GM12878 (cell line): ENCODE measurements at regions not wholly inside any gene's neighbourhood (a gene's known extent, or its start where the extent isn't known, plus 50 kb on each side); places are given as distances from the start of the nearest gene placed in this dataset.

ENCODE experiments used
- ATAC-seq: fragments of 200-7000 bp; cut with Tn5 transposase; 3 replicates; pipeline ENCODE4 v1.9.1; 2020; ENCODE audit warnings: mild to moderate bottlenecking, moderate library complexity
- BruUV-seq: library from RNA; stranded (reverse); fragments of 400-500 nt; replicated peaks from 2 replicates; lab custom pipeline; 2021; lab: Mats Ljungman, UMichigan
- CTCF ChIA-PET: fragments of 300-600 bp; sonication (Branson Sonifier 250); formaldehyde crosslinking; extraction: SDS; loops from one replicate; lab custom pipeline; 2021; ENCODE audit warnings: inconsistent platforms; lab: Yijun Ruan, JAX
- POLR2A ChIA-PET: fragments of 350-600 bp; formaldehyde crosslinking; extraction: SDS; loops from one replicate; lab custom pipeline; 2021; ENCODE audit warnings: inconsistent platforms; lab: Charles Lee
- RAD21 ChIA-PET: fragments of 300-600 bp; sonication (Branson Sonifier 250); formaldehyde crosslinking; loops from one replicate; lab custom pipeline; 2023; ENCODE audit warnings: antibody characterized with exemption; ENCODE audit not compliant: unreplicated experiment; lab: Charles Lee
- SMC1A ChIA-PET: fragments of 300-600 bp; sonication (Branson Sonifier 250); formaldehyde crosslinking; loops from one replicate; lab custom pipeline; 2023; ENCODE audit not compliant: unreplicated experiment, uncharacterized antibody; lab: Charles Lee
- DNase-seq: peaks from one replicate; pipeline ENCODE4 v3.0.0-alpha.2; 2011; ENCODE audit warnings: low read depth, low spot score
- FAIRE-seq: peaks from 3 replicates; lab custom pipeline; 2011; peaks lifted over from hg19 to GRCh38; lab: Jason Lieb, UNC
- H2AFZ ChIP-seq: 2 replicates; pipeline ENCODE4 v1.6.0; 2011; ENCODE audit warnings: low read depth, low read length, control low read depth; ENCODE audit not compliant: control insufficient read depth
- H3K27ac ChIP-seq: 2 replicates; pipeline ENCODE4 v1.5.1; 2011; ENCODE audit warnings: control low read depth; ENCODE audit not compliant: control insufficient read depth, insufficient read depth
- H3K27me3 ChIP-seq, 2 experiments: replicated peaks in 1 of 2; 2 replicates each; pipeline versions ENCODE4 v1.6.0 to v1.6.1; 2011; ENCODE audit warnings: low read length in 1 of 2; ENCODE audit not compliant: control insufficient read depth in 2 of 2, insufficient read depth in 2 of 2
- H3K36me3 ChIP-seq, 2 experiments: 2 replicates each; pipeline ENCODE4 v1.5.1; 2011; ENCODE audit warnings: low read length in 1 of 2; ENCODE audit not compliant: control insufficient read depth in 2 of 2, insufficient read depth in 2 of 2
- H3K4me1 ChIP-seq: 2 replicates; pipeline ENCODE4 v1.6.1; 2011; ENCODE audit warnings: mild to moderate bottlenecking, low read length, moderate library complexity, mixed read lengths; ENCODE audit not compliant: control insufficient read depth, insufficient read depth
- H3K4me2 ChIP-seq: 2 replicates; pipeline ENCODE4 v1.6.0; 2011; ENCODE audit warnings: control low read depth; ENCODE audit not compliant: control insufficient read depth, insufficient read depth
- H3K4me3 ChIP-seq: fragments of 200-600 bp; sonication (generic); 2 replicates; pipeline ENCODE4 v1.5.1; 2016
- H3K79me2 ChIP-seq: 2 replicates; pipeline ENCODE4 v1.6.0; 2011; ENCODE audit warnings: low read length; ENCODE audit not compliant: control insufficient read depth, insufficient read depth
- H3K9ac ChIP-seq: 2 replicates; pipeline ENCODE4 v1.8.0; 2011; ENCODE audit warnings: low read length, control low read depth, mixed read lengths; ENCODE audit not compliant: control insufficient read depth, insufficient read depth
- H3K9me3 ChIP-seq: replicated peaks from 3 replicates; pipeline ENCODE4 v1.5.1; 2011; ENCODE audit warnings: mild to moderate bottlenecking, low read length; ENCODE audit not compliant: control insufficient read depth, insufficient read depth
- H4K20me1 ChIP-seq: 2 replicates; pipeline ENCODE4 v1.6.0; 2011; ENCODE audit not compliant: control insufficient read depth, insufficient read depth
- CHD2 ChIP-seq: IDR thresholded peaks from 2 replicates; pipeline ENCODE4 v1.6.1; 2011; ENCODE audit warnings: low read depth, low read length, improper control_type of control experiment, borderline replicate concordance
- EZH2 ChIP-seq: IDR thresholded peaks from 2 replicates; pipeline ENCODE4 v1.6.1; 2012; ENCODE audit warnings: low read depth, mild to moderate bottlenecking, control low read depth, inconsistent platforms, low read length, borderline replicate concordance; ENCODE audit not compliant: control insufficient read depth
- GABPA ChIP-seq: IDR thresholded peaks from 2 replicates; pipeline ENCODE4 v1.6.1; 2014; ENCODE audit warnings: antibody characterized with exemption, low read depth, mild to moderate bottlenecking, inconsistent platforms
- HDGF ChIP-seq: fragments of 450-650 bp; IDR thresholded peaks from 2 replicates; pipeline ENCODE4 v1.6.1; 2016; ENCODE audit warnings: antibody characterized with exemption
- HSF1 ChIP-seq: fragments of 150-350 bp; IDR thresholded peaks from 2 replicates; pipeline ENCODE4 v1.6.1; 2014; ENCODE audit warnings: mild to moderate bottlenecking, low read depth, low read length
- IKZF1 ChIP-seq: fragments of 450-650 bp; conservative IDR thresholded peaks from 2 replicates; pipeline ENCODE4 v1.6.1; 2017; ENCODE audit warnings: antibody characterized with exemption, mild to moderate bottlenecking
- NKRF ChIP-seq: fragments of 450-650 bp; conservative IDR thresholded peaks from 2 replicates; pipeline ENCODE4 v1.6.1; 2017; ENCODE audit warnings: mild to moderate bottlenecking, moderate library complexity
- PAX8 ChIP-seq: fragments of 450-650 bp; IDR thresholded peaks from 2 replicates; pipeline ENCODE4 v1.6.1; 2017; ENCODE audit warnings: mild to moderate bottlenecking, moderate library complexity
- YBX1 ChIP-seq: fragments of 450-650 bp; IDR thresholded peaks from 2 replicates; pipeline ENCODE4 v1.6.1; 2016; ENCODE audit warnings: antibody characterized with exemption
- ZBTB40 ChIP-seq: fragments of 450-650 bp; IDR thresholded peaks from 2 replicates; pipeline ENCODE4 v1.6.1; 2016; ENCODE audit warnings: mild to moderate bottlenecking, moderate library complexity, borderline replicate concordance
- WGBS: methylation state at CpG from one replicate; pipeline ENCODE4 v1.1.6; 2016; ENCODE audit warnings: low lambda C conversion rate; ENCODE audit not compliant: insufficient replicate concordance, insufficient coverage; ENCODE audit errors: missing lambda C conversion rate; 5-methylcytosine and 5-hydroxymethylcytosine counted together
- in situ Hi-C: fragments of 300-500 bp; cut with MboI; formaldehyde crosslinking; loops from 9 replicates; pipeline ENCODE4 v1.14.3; 2018; ENCODE audit warnings: mixed read lengths
- intact Hi-C: fragments of 100-400 bp; cut with micrococcal nuclease; formaldehyde crosslinking; loops from one replicate; pipeline ENCODE4 v1.14.2; 2022; ENCODE audit not compliant: unreplicated experiment
- TF ChIP-seq, protein P1 (sequence below): fragments of 450-650 bp; IDR thresholded peaks from 2 replicates; pipeline ENCODE4 v1.6.1; 2017; ENCODE audit warnings: mild to moderate bottlenecking
- TF ChIP-seq, protein P2 (sequence below): IDR thresholded peaks from 2 replicates; pipeline ENCODE4 v1.6.1; 2011; ENCODE audit warnings: borderline replicate concordance, low read depth, mild to moderate bottlenecking, moderate library complexity, low read length; ENCODE audit not compliant: insufficient read depth, poor library complexity, severe bottlenecking

DNA sequence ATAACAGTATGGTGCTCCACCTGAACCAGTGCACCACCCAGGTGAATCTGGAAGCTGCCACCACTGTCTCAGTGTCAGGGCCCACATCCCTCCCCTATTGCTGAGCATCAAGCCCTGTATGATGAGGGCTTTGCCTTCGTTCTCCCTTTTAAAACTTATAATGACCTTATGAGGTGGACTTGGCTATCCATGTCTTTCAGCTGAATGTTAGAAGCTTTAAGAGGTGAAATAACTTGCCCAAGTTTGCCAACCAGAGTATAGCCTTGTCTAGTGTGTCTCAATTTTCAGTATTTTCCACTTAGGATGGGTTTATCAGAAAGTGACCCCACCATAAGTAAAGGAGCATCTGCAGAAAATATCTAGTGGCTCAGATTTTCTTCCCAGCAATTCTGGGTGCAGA, 87.8 kb downstream of the SHOX2 start:
- 0% methylated on average over 1 of the region's 1 CpG for WGBS
- Histone ChIP-seq H4K20me1 (no peaks in the 10 kb centered on the region), H3K4me2 (no peak overlapping the region), H2AFZ (no peak overlapping the region), H3K36me3 (no peaks in the 10 kb centered on the region), H3K4me1 (no peaks in the 10 kb centered on the region), H3K4me3 (no peak overlapping the region), H3K79me2 (no peaks in the 10 kb centered on the region), H3K27ac (no peak overlapping the region), H3K27me3 (no peaks in the 10 kb centered on the region), H3K9me3 (no peaks in the 10 kb centered on the region), H3K9ac (no peak overlapping the region)
- no TSS peak for BruUV-seq
- ChIA-PET RAD21 (no interaction called here), CTCF (interaction anchor here (1.0 kb wide), 1 partner anchor 416 kb away, joined by 4 read pairs; no protein-coding TSS in a partner anchor), POLR2A (no interaction called here), SMC1A (no interaction called here)
- FAIRE-seq (no peak), ATAC-seq (no peak), DNase-seq (no peak)
- in situ Hi-C loops (no loop called here), intact Hi-C loops (no loop called here)
- TF ChIP-seq EZH2: no peak
- no peak for TF ChIP-seq GABPA
- no peak for TF ChIP-seq ZBTB40
- no peak for TF ChIP-seq YBX1
- TF ChIP-seq HDGF: no peak
- TF ChIP-seq, protein P1, sequence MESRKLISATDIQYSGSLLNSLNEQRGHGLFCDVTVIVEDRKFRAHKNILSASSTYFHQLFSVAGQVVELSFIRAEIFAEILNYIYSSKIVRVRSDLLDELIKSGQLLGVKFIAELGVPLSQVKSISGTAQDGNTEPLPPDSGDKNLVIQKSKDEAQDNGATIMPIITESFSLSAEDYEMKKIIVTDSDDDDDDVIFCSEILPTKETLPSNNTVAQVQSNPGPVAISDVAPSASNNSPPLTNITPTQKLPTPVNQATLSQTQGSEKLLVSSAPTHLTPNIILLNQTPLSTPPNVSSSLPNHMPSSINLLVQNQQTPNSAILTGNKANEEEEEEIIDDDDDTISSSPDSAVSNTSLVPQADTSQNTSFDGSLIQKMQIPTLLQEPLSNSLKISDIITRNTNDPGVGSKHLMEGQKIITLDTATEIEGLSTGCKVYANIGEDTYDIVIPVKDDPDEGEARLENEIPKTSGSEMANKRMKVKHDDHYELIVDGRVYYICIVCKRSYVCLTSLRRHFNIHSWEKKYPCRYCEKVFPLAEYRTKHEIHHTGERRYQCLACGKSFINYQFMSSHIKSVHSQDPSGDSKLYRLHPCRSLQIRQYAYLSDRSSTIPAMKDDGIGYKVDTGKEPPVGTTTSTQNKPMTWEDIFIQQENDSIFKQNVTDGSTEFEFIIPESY: no peak
- TF ChIP-seq, protein P2, sequence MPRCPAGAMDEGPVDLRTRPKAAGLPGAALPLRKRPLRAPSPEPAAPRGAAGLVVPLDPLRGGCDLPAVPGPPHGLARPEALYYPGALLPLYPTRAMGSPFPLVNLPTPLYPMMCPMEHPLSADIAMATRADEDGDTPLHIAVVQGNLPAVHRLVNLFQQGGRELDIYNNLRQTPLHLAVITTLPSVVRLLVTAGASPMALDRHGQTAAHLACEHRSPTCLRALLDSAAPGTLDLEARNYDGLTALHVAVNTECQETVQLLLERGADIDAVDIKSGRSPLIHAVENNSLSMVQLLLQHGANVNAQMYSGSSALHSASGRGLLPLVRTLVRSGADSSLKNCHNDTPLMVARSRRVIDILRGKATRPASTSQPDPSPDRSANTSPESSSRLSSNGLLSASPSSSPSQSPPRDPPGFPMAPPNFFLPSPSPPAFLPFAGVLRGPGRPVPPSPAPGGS: no peak
- TF ChIP-seq CHD2: no peak
- TF ChIP-seq NKRF: no peak
- no peak for TF ChIP-seq IKZF1
- TF ChIP-seq PAX8: no peak
- no peak for TF ChIP-seq HSF1
